GM12878 (cell line): ENCODE measurements at regions not wholly inside any gene's neighbourhood (a gene's known extent, or its start where the extent isn't known, plus 50 kb on each side); places are given as distances from the start of the nearest gene placed in this dataset.

Experiments
- ATAC-seq: fragments of 200-7000 bp; cut with Tn5 transposase; 3 replicates; pipeline ENCODE4 v1.9.1; 2020; ENCODE audit warnings: mild to moderate bottlenecking, moderate library complexity
- BruUV-seq: library from RNA; stranded (reverse); fragments of 400-500 nt; replicated peaks from 2 replicates; lab custom pipeline; 2021; lab: Mats Ljungman, UMichigan
- CTCF ChIA-PET: fragments of 300-600 bp; sonication (Branson Sonifier 250); formaldehyde crosslinking; extraction: SDS; loops from one replicate; lab custom pipeline; 2021; ENCODE audit warnings: inconsistent platforms; lab: Yijun Ruan, JAX
- POLR2A ChIA-PET: fragments of 350-600 bp; formaldehyde crosslinking; extraction: SDS; loops from one replicate; lab custom pipeline; 2021; ENCODE audit warnings: inconsistent platforms; lab: Charles Lee
- RAD21 ChIA-PET: fragments of 300-600 bp; sonication (Branson Sonifier 250); formaldehyde crosslinking; loops from one replicate; lab custom pipeline; 2023; ENCODE audit warnings: antibody characterized with exemption; ENCODE audit not compliant: unreplicated experiment; lab: Charles Lee
- SMC1A ChIA-PET: fragments of 300-600 bp; sonication (Branson Sonifier 250); formaldehyde crosslinking; loops from one replicate; lab custom pipeline; 2023; ENCODE audit not compliant: unreplicated experiment, uncharacterized antibody; lab: Charles Lee
- DNase-seq: peaks from one replicate; pipeline ENCODE4 v3.0.0-alpha.2; 2011; ENCODE audit warnings: low read depth, low spot score
- FAIRE-seq: peaks from 3 replicates; lab custom pipeline; 2011; peaks lifted over from hg19 to GRCh38; lab: Jason Lieb, UNC
- H2AFZ ChIP-seq: 2 replicates; pipeline ENCODE4 v1.6.0; 2011; ENCODE audit warnings: low read depth, low read length, control low read depth; ENCODE audit not compliant: control insufficient read depth
- H3K27ac ChIP-seq: 2 replicates; pipeline ENCODE4 v1.5.1; 2011; ENCODE audit warnings: control low read depth; ENCODE audit not compliant: control insufficient read depth, insufficient read depth
- H3K27me3 ChIP-seq, 2 experiments: replicated peaks in 1 of 2; 2 replicates each; pipeline versions ENCODE4 v1.6.0 to v1.6.1; 2011; ENCODE audit warnings: low read length in 1 of 2; ENCODE audit not compliant: control insufficient read depth in 2 of 2, insufficient read depth in 2 of 2
- H3K36me3 ChIP-seq, 2 experiments: 2 replicates each; pipeline ENCODE4 v1.5.1; 2011; ENCODE audit warnings: low read length in 1 of 2; ENCODE audit not compliant: control insufficient read depth in 2 of 2, insufficient read depth in 2 of 2
- H3K4me1 ChIP-seq: 2 replicates; pipeline ENCODE4 v1.6.1; 2011; ENCODE audit warnings: mild to moderate bottlenecking, low read length, moderate library complexity, mixed read lengths; ENCODE audit not compliant: control insufficient read depth, insufficient read depth
- H3K4me2 ChIP-seq: 2 replicates; pipeline ENCODE4 v1.6.0; 2011; ENCODE audit warnings: control low read depth; ENCODE audit not compliant: control insufficient read depth, insufficient read depth
- H3K4me3 ChIP-seq: fragments of 200-600 bp; sonication (generic); 2 replicates; pipeline ENCODE4 v1.5.1; 2016
- H3K79me2 ChIP-seq: 2 replicates; pipeline ENCODE4 v1.6.0; 2011; ENCODE audit warnings: low read length; ENCODE audit not compliant: control insufficient read depth, insufficient read depth
- H3K9ac ChIP-seq: 2 replicates; pipeline ENCODE4 v1.8.0; 2011; ENCODE audit warnings: low read length, control low read depth, mixed read lengths; ENCODE audit not compliant: control insufficient read depth, insufficient read depth
- H3K9me3 ChIP-seq: replicated peaks from 3 replicates; pipeline ENCODE4 v1.5.1; 2011; ENCODE audit warnings: mild to moderate bottlenecking, low read length; ENCODE audit not compliant: control insufficient read depth, insufficient read depth
- H4K20me1 ChIP-seq: 2 replicates; pipeline ENCODE4 v1.6.0; 2011; ENCODE audit not compliant: control insufficient read depth, insufficient read depth
- ASH2L ChIP-seq: fragments of 300-600, 200-600 bp; sonication (generic); IDR thresholded peaks from 2 replicates; pipeline ENCODE4 v1.6.1; 2017; ENCODE audit warnings: low read depth, mild to moderate bottlenecking, borderline replicate concordance
- CBX5 ChIP-seq: sonication (generic); IDR thresholded peaks from 2 replicates; pipeline ENCODE4 v1.6.1; 2016; ENCODE audit warnings: low read depth, moderate library complexity, mild to moderate bottlenecking, inconsistent platforms
- CREB1 ChIP-seq: IDR thresholded peaks from 2 replicates; pipeline ENCODE4 v1.6.1; 2012; ENCODE audit warnings: low read depth, mild to moderate bottlenecking, inconsistent platforms
- CREM ChIP-seq: IDR thresholded peaks from 2 replicates; pipeline ENCODE4 v1.6.1; 2014; ENCODE audit warnings: antibody characterized with exemption, low read depth
- E2F4 ChIP-seq: IDR thresholded peaks from 2 replicates; pipeline ENCODE4 v1.6.1; 2012; ENCODE audit warnings: low read depth, low read length, improper control_type of control experiment
- EP300 ChIP-seq, 2 experiments: fragments of 150-350 bp in 1 of 2; IDR thresholded peaks; 2 replicates each; pipeline ENCODE4 v1.6.1; 2011 to 2012; ENCODE audit warnings: low read depth in 2 of 2, low read length in 2 of 2, borderline replicate concordance in 1 of 2, improper control_type of control experiment in 1 of 2, inconsistent platforms in 1 of 2; ENCODE audit not compliant: control insufficient read depth in 1 of 2
- GABPA ChIP-seq: IDR thresholded peaks from 2 replicates; pipeline ENCODE4 v1.6.1; 2014; ENCODE audit warnings: antibody characterized with exemption, low read depth, mild to moderate bottlenecking, inconsistent platforms
- HDAC6 ChIP-seq: fragments of 200-600 bp; sonication (generic); IDR thresholded peaks from one replicate; pipeline ENCODE4 v1.8.0; 2017; ENCODE audit warnings: antibody characterized with exemption; ENCODE audit not compliant: unreplicated experiment
- HSF1 ChIP-seq: fragments of 150-350 bp; IDR thresholded peaks from 2 replicates; pipeline ENCODE4 v1.6.1; 2014; ENCODE audit warnings: mild to moderate bottlenecking, low read depth, low read length
- JUNB ChIP-seq: IDR thresholded peaks from 2 replicates; pipeline ENCODE4 v1.6.1; 2016; ENCODE audit warnings: antibody characterized with exemption, mild to moderate bottlenecking
- PRDM15 ChIP-seq: fragments of 450-650 bp; formaldehyde crosslinking; IDR thresholded peaks from 2 replicates; pipeline ENCODE4 v1.4.0; 2020; ENCODE audit warnings: mild to moderate bottlenecking, moderate library complexity
- RAD21 ChIP-seq: IDR thresholded peaks from 2 replicates; pipeline ENCODE4 v1.6.1; 2011; ENCODE audit warnings: mild to moderate bottlenecking, low read depth, low read length, moderate library complexity; ENCODE audit not compliant: insufficient read depth
- SP1 ChIP-seq: IDR thresholded peaks from one replicate; pipeline ENCODE4 v1.6.1; 2011; ENCODE audit warnings: low read depth, low read length
- SPI1 ChIP-seq: IDR thresholded peaks from 2 replicates; pipeline ENCODE4 v1.6.1; 2011; ENCODE audit warnings: low read depth, mild to moderate bottlenecking, low read length, moderate library complexity, borderline replicate concordance; ENCODE audit not compliant: insufficient read depth
- ZNF274 ChIP-seq: IDR thresholded peaks from one replicate; pipeline ENCODE4 v1.8.0; 2011; ENCODE audit not compliant: insufficient read length, insufficient read depth
- WGBS: methylation state at CpG from one replicate; pipeline ENCODE4 v1.1.6; 2016; ENCODE audit warnings: low lambda C conversion rate; ENCODE audit not compliant: insufficient replicate concordance, insufficient coverage; ENCODE audit errors: missing lambda C conversion rate; 5-methylcytosine and 5-hydroxymethylcytosine counted together
- in situ Hi-C: fragments of 300-500 bp; cut with MboI; formaldehyde crosslinking; loops from 9 replicates; pipeline ENCODE4 v1.14.3; 2018; ENCODE audit warnings: mixed read lengths
- intact Hi-C: fragments of 100-400 bp; cut with micrococcal nuclease; formaldehyde crosslinking; loops from one replicate; pipeline ENCODE4 v1.14.2; 2022; ENCODE audit not compliant: unreplicated experiment

DNA sequence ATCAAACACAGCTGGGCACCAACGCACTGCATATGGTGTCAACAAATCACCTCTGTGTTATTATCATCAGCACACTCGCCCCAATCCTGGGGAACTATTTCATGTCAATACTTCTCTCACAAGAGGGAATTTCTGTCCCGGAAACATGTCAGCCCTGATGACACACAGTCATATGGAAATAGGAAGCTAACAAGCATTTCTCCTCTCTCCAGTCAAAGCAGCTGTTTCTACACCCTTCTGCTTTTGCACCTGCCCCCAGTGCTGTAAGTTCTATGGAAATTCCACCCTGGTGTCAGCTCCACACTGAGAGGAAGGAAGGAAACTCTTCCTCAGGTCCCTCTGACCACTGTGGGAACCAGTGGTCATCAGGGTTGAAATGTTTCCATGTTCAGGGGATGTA lies 447.6 kb upstream of the ID2 start:
- no TSS peak for BruUV-seq
- peak overlapping the region; percentile 64 for H3K4me2 ChIP-seq
- CTCF ChIA-PET: interaction anchor here (0.9 to 2.0 kb wide), 12 partner anchors 18 to 509 kb away, joined by 3 to 6 read pairs (median 4); no protein-coding TSS in a partner anchor
- no peak overlapping the region; the same call in 1 of the 2 replicates for H2AFZ ChIP-seq
- RAD21 ChIA-PET: interaction anchor here (0.7 to 4.1 kb wide), 29 partner anchors 10 to 807 kb away, joined by 3 to 23 read pairs (median 3); no protein-coding TSS in a partner anchor
- SMC1A ChIA-PET: interaction anchor here (0.6 to 9.8 kb wide), 36 partner anchors 11 to 806 kb away, joined by 3 to 125 read pairs (median 4); no protein-coding TSS in a partner anchor
- H3K79me2 ChIP-seq: no peaks in the 10 kb centered on the region
- peak; percentile 40 for ATAC-seq
- no peaks in the 10 kb centered on the region for H3K36me3 ChIP-seq
- POLR2A ChIA-PET: interaction anchor here (0.6 to 2.8 kb wide), 8 partner anchors 9 to 181 kb away, joined by 3 to 10 read pairs (median 3); no protein-coding TSS in a partner anchor
- no peaks in the 10 kb centered on the region for H3K27me3 ChIP-seq
- no peak for FAIRE-seq
- no peak overlapping the region; the same call in 1 of the 2 replicates for H3K4me3 ChIP-seq
- peaks cover 43% of the 10 kb centered on the region for H3K4me1 ChIP-seq
- in situ Hi-C loops (loop anchor here (10.0 kb wide), 1 partner anchor 451 kb away; the partner anchor contains the start of gene ID2), intact Hi-C loops (loop anchor here (1.0 to 10.0 kb wide), 9 partner anchors 69 to 799 kb away; partner anchors contain the start of gene ID2)
- H3K9ac ChIP-seq: no peak overlapping the region
- peak overlapping the region; percentile 41 for H3K27ac ChIP-seq
- peaks cover 2% of the 10 kb centered on the region for H3K9me3 ChIP-seq
- WGBS: 35% methylated on average over 3 of the region's 3 CpGs
- no peak for DNase-seq
- no peaks in the 10 kb centered on the region for H4K20me1 ChIP-seq
- peak; percentile 32; the same call in 1 of the 2 replicates for TF ChIP-seq SPI1
- TF ChIP-seq CREB1: peak; percentile 37; the same call in 1 of the 2 replicates
- TF ChIP-seq ASH2L: no peak
- no peak for TF ChIP-seq PRDM15 (CRISPR knock-in tag)
- peak in 1 of 2 experiments; percentile 60; a peak in 2 of 4 replicates for TF ChIP-seq EP300 (IDR thresholded peaks at IDR 0.05; ENCODE audit: borderline replicate concordance in 1 of 2, control insufficient read depth in 1 of 2, low read depth in 2 of 2, low read length in 2 of 2)
- TF ChIP-seq SP1: no peak
- 0 out of 2 replicates have a peak, but pooled peaks have one; percentile 9 for TF ChIP-seq GABPA
- TF ChIP-seq E2F4: no peak
- no peak for TF ChIP-seq ZNF274
- no peak for TF ChIP-seq JUNB
- no peak for TF ChIP-seq HDAC6
- TF ChIP-seq HSF1: no peak
- no peak for TF ChIP-seq CBX5
- peak; percentile 37; the same call in 1 of the 2 replicates for TF ChIP-seq CREM
- TF ChIP-seq RAD21: no peak
